Trophoblast cell (in vitro differentiated cells and primary cell): ENCODE measurements at regions not wholly inside any gene's neighbourhood (a gene's known extent, or its start where the extent isn't known, plus 50 kb on each side); places are given as distances from the start of the nearest gene placed in this dataset.

ENCODE experiments used
- DNase-seq, 2 donors: peaks; one replicate each; pipeline ENCODE4 v3.0.0-alpha.2; 2016
- H2AFZ ChIP-seq: 2 replicates; pipeline ENCODE4 v1.6.1; 2013; ENCODE audit warnings: low read length, moderate library complexity, mild to moderate bottlenecking; ENCODE audit not compliant: insufficient read depth, poor library complexity
- H2AK5ac ChIP-seq: 2 replicates; pipeline ENCODE4 v1.6.1; 2013; ENCODE audit warnings: mild to moderate bottlenecking, low read length
- H2BK120ac ChIP-seq: 2 replicates; pipeline ENCODE4 v1.6.1; 2013; ENCODE audit warnings: low read length, mild to moderate bottlenecking, moderate library complexity; ENCODE audit not compliant: insufficient read depth, poor library complexity
- H2BK12ac ChIP-seq: 2 replicates; pipeline ENCODE4 v1.6.1; 2013; ENCODE audit warnings: mild to moderate bottlenecking, low read length, moderate library complexity
- H2BK5ac ChIP-seq: 2 replicates; pipeline ENCODE4 v1.6.1; 2013; ENCODE audit warnings: low read length, low read depth, moderate library complexity, mild to moderate bottlenecking; ENCODE audit not compliant: poor library complexity
- H3K14ac ChIP-seq: 2 replicates; pipeline ENCODE4 v1.6.1; 2013; ENCODE audit warnings: mild to moderate bottlenecking, low read length
- H3K18ac ChIP-seq: 2 replicates; pipeline ENCODE4 v1.6.1; 2013; ENCODE audit warnings: mild to moderate bottlenecking, low read length
- H3K23ac ChIP-seq: 2 replicates; pipeline ENCODE4 v1.6.1; 2013; ENCODE audit warnings: low read length
- H3K27ac ChIP-seq: 2 replicates; pipeline ENCODE4 v1.5.1; 2013; ENCODE audit warnings: low read depth, mild to moderate bottlenecking, inconsistent platforms, low read length, moderate library complexity
- H3K27me3 ChIP-seq: 2 replicates; pipeline ENCODE4 v1.6.1; 2013; ENCODE audit warnings: inconsistent platforms, mild to moderate bottlenecking, low read length, moderate library complexity; ENCODE audit not compliant: insufficient read depth
- H3K36me3 ChIP-seq, 2 experiments: 1 replicate in 1 of 2; 2 replicates in 1 of 2; pipeline ENCODE4 v1.6.1; 2013; ENCODE audit warnings: low read length in 2 of 2, mild to moderate bottlenecking in 2 of 2, moderate library complexity in 1 of 2; ENCODE audit not compliant: insufficient read depth in 2 of 2, control insufficient read depth in 1 of 2
- H3K4ac ChIP-seq: 2 replicates; pipeline ENCODE4 v1.6.1; 2013; ENCODE audit warnings: low read depth, mild to moderate bottlenecking, low read length, moderate library complexity
- H3K4me1 ChIP-seq, 2 experiments: 1 replicate in 1 of 2; 2 replicates in 1 of 2; pipeline ENCODE4 v1.6.1; 2013; ENCODE audit warnings: low read length in 2 of 2, mild to moderate bottlenecking in 2 of 2, moderate library complexity in 1 of 2; ENCODE audit not compliant: insufficient read depth in 2 of 2, control insufficient read depth in 1 of 2
- H3K4me2 ChIP-seq: 2 replicates; pipeline ENCODE4 v1.6.1; 2013; ENCODE audit warnings: inconsistent platforms, mild to moderate bottlenecking, low read length, moderate library complexity
- H3K4me3 ChIP-seq: 2 replicates; pipeline ENCODE4 v1.5.1; 2013; ENCODE audit warnings: mild to moderate bottlenecking, low read depth, low read length, inconsistent platforms
- H3K79me1 ChIP-seq: one replicate; pipeline ENCODE4 v1.6.1; 2013; ENCODE audit warnings: low read length
- H3K79me2 ChIP-seq: 2 replicates; pipeline ENCODE4 v1.6.1; 2013; ENCODE audit warnings: low read length, mild to moderate bottlenecking; ENCODE audit not compliant: control insufficient read depth, insufficient read depth, poor library complexity
- H3K9ac ChIP-seq: 2 replicates; pipeline ENCODE4 v1.6.1; 2013; ENCODE audit warnings: mild to moderate bottlenecking, low read length
- H3K9me3 ChIP-seq: 2 replicates; pipeline ENCODE4 v1.6.1; 2013; ENCODE audit warnings: low read depth, mild to moderate bottlenecking, control low read depth, inconsistent platforms, low read length; ENCODE audit not compliant: insufficient read depth
- H4K12ac ChIP-seq: 2 replicates; pipeline ENCODE4 v1.6.1; 2013; ENCODE audit warnings: low read depth, mild to moderate bottlenecking, low read length, moderate library complexity
- H4K8ac ChIP-seq: 2 replicates; pipeline ENCODE4 v1.6.1; 2013; ENCODE audit warnings: low read depth, mild to moderate bottlenecking, low read length, moderate library complexity
- H4K91ac ChIP-seq: one replicate; pipeline ENCODE4 v1.6.1; 2013; ENCODE audit warnings: low read depth, mild to moderate bottlenecking, low read length, moderate library complexity
- WGBS: extraction: QIAGEN DNeasy Blood & Tissue Kit; methylation state at CpG from one replicate; pipeline ENCODE4 v1.1.7; 2013; ENCODE audit warnings: missing lambda C conversion rate; ENCODE audit not compliant: insufficient read length, insufficient coverage; ENCODE audit errors: extremely low coverage; 5-methylcytosine and 5-hydroxymethylcytosine counted together

- Histone ChIP-seq H3K23ac (no peak overlapping the region), H4K12ac (no peak overlapping the region), H2AK5ac (no peak overlapping the region), H3K9ac (no peak overlapping the region), H3K18ac (no peak overlapping the region), H3K9me3 (no peaks in the 10 kb centered on the region), H4K8ac (no peak overlapping the region), H3K79me1 (no peaks in the 10 kb centered on the region), H2BK12ac (no peak overlapping the region), H3K27me3 (no peaks in the 10 kb centered on the region), H4K91ac (no peak overlapping the region), H3K27ac (no peak overlapping the region), H3K4me2 (no peak overlapping the region), H3K36me3 (no peaks in the 10 kb centered on the region), H2AFZ (no peak overlapping the region), H3K4me3 (no peak overlapping the region), H3K14ac (no peak overlapping the region), H3K4ac (no peak overlapping the region), H2BK120ac (no peak overlapping the region), H3K4me1 (no peaks in the 10 kb centered on the region), H3K79me2 (no peaks in the 10 kb centered on the region), H2BK5ac (no peak overlapping the region)
- no CpG with 5 or more reads among the region's 1 CpG for WGBS
- DNase-seq, result no peak
These were observed 89.8 kb upstream of the FIBIN start for GRCh38 chr11:26904132-26904531.

- Histone ChIP-seq H3K27ac (no peak overlapping the region), H3K4ac (no peak overlapping the region), H4K12ac (no peak overlapping the region), H2BK12ac (no peak overlapping the region), H3K9me3 (no peaks in the 10 kb centered on the region), H3K18ac (no peak overlapping the region), H4K91ac (no peak overlapping the region), H3K79me2 (no peaks in the 10 kb centered on the region), H3K36me3 (no peaks in the 10 kb centered on the region), H3K9ac (no peak overlapping the region), H2AFZ (no peak overlapping the region), H2AK5ac (no peak overlapping the region), H2BK5ac (no peak overlapping the region), H4K8ac (no peak overlapping the region), H3K4me3 (no peak overlapping the region), H3K23ac (no peak overlapping the region), H3K14ac (no peak overlapping the region), H3K4me2 (no peak overlapping the region), H2BK120ac (no peak overlapping the region), H3K79me1 (no peaks in the 10 kb centered on the region), H3K27me3 (no peaks in the 10 kb centered on the region), H3K4me1 (no peaks in the 10 kb centered on the region)
- DNase-seq, result no peak
- WGBS, result no CpG with 5 or more reads among the region's 1 CpG
These were observed 89.1 kb upstream of the FIBIN start for GRCh38 chr11:26904801-26905200.

DNA sequence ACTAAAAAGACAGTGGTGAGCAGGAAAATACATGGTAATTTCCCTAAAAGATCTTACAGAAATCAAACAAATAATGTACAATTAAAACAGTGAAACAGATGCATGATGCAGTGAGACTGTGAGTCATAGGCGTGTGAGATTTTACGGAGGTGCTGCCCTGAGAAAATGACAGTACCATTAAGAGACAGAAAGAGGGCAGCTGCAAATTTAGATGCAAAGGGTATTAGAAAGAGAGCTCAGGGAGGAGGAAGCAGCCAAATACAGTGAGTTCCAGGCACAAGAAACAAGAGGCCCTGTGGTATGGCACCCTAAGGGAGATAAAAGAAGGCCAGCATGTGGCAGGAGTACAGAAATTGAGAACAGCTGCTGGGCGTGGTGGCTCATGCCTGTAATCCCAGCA lies 88.5 kb upstream of the FIBIN start:
- Histone ChIP-seq H3K4ac (no peak overlapping the region), H3K4me3 (no peak overlapping the region), H2BK12ac (no peak overlapping the region), H3K79me1 (no peaks in the 10 kb centered on the region), H2AK5ac (no peak overlapping the region), H3K4me1 (no peaks in the 10 kb centered on the region), H3K9me3 (no peaks in the 10 kb centered on the region), H3K79me2 (no peaks in the 10 kb centered on the region), H3K36me3 (no peaks in the 10 kb centered on the region), H2BK120ac (no peak overlapping the region), H3K4me2 (no peak overlapping the region), H4K8ac (no peak overlapping the region), H3K9ac (no peak overlapping the region), H2AFZ (no peak overlapping the region), H2BK5ac (no peak overlapping the region), H3K27ac (no peak overlapping the region), H3K14ac (no peak overlapping the region), H3K23ac (no peak overlapping the region), H4K12ac (no peak overlapping the region), H3K27me3 (no peaks in the 10 kb centered on the region), H3K18ac (no peak overlapping the region), H4K91ac (no peak overlapping the region)
- no CpG with 5 or more reads among the region's 3 CpGs for WGBS
- no peak for DNase-seq

DNA sequence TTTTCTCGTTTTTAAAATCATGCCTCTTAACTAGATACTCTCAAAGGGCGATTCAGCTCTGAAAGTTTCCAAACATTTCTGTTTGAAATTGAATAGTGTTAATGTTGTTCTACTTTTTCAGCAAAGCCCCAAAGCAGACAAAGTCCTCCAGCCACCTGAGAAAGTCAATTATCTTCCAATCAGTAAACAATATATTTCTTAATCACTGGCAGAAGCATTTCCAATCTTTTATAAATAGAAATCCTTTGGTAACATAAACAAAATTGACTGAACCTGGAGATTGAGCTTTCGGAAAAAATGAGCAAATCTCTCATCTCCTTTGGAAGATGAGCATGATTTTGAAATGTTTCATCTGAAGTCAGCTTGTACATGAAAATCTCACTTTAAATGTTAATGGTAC lies 84.4 kb upstream of the FIBIN start:
- H3K4me3 ChIP-seq, result no peak overlapping the region
- H3K79me2 ChIP-seq, result no peaks in the 10 kb centered on the region
- no peak overlapping the region for H2BK120ac ChIP-seq
- no peak overlapping the region for H4K12ac ChIP-seq
- H4K8ac ChIP-seq, result no peak overlapping the region
- no peak overlapping the region for H2AFZ ChIP-seq
- H3K27me3 ChIP-seq, result no peaks in the 10 kb centered on the region
- H4K91ac ChIP-seq, result no peak overlapping the region
- no CpG with 5 or more reads among the region's 3 CpGs for WGBS
- no peak for DNase-seq
- no peak overlapping the region for H3K9ac ChIP-seq
- H3K4me1 ChIP-seq, result no peaks in the 10 kb centered on the region
- H3K14ac ChIP-seq, result no peak overlapping the region
- no peak overlapping the region for H3K23ac ChIP-seq
- H2AK5ac ChIP-seq, result no peak overlapping the region
- no peaks in the 10 kb centered on the region for H3K36me3 ChIP-seq
- no peak overlapping the region for H2BK5ac ChIP-seq
- no peak overlapping the region for H3K4ac ChIP-seq
- no peak overlapping the region for H3K27ac ChIP-seq
- no peak overlapping the region for H2BK12ac ChIP-seq
- no peak overlapping the region for H3K4me2 ChIP-seq
- no peaks in the 10 kb centered on the region for H3K79me1 ChIP-seq
- H3K9me3 ChIP-seq, result no peaks in the 10 kb centered on the region
- no peak overlapping the region for H3K18ac ChIP-seq
